Psoas muscle (tissue), 7 donors: ENCODE measurements at regions not wholly inside any gene's neighbourhood (a gene's known extent, or its start where the extent isn't known, plus 50 kb on each side); places are given as distances from the start of the nearest gene placed in this dataset.

Experiments
- ATAC-seq, 4 donors: fragments of 200-7000 bp; cut with Tn5 transposase; one replicate each; pipeline ENCODE4 v1.9.1; 2020; ENCODE audit warnings: moderate library complexity in 3 of 4, mild to moderate bottlenecking in 2 of 4
- DNase-seq, 2 donors: peaks; one replicate each; pipeline ENCODE4 v3.0.0-alpha.2; 2020
- H3K27ac ChIP-seq: fragments of 200-600 bp; one replicate; pipeline ENCODE4 v1.8.0; 2022
- H3K27me3 ChIP-seq, 3 donors: fragments of 200-600 bp in 1 of 3; one replicate each; pipeline versions ENCODE4 v1.6.1 to v1.8.0; 2013 to 2022; ENCODE audit warnings: low read length in 2 of 3, mild to moderate bottlenecking in 2 of 3, moderate library complexity in 1 of 3; ENCODE audit not compliant: insufficient read depth in 3 of 3
- H3K36me3 ChIP-seq, 2 donors: fragments of 200-600 bp in 1 of 2; one replicate each; pipeline versions ENCODE4 v1.6.1 to v1.8.0; 2013 to 2022; ENCODE audit warnings: low read depth in 1 of 2, mild to moderate bottlenecking in 1 of 2, moderate library complexity in 1 of 2; ENCODE audit not compliant: insufficient read depth in 1 of 2
- H3K4me1 ChIP-seq: fragments of 200-600 bp; one replicate; pipeline ENCODE4 v1.8.0; 2022
- H3K4me3 ChIP-seq: fragments of 200-600 bp; one replicate; pipeline ENCODE4 v1.8.0; 2022; ENCODE audit warnings: mild to moderate bottlenecking
- H3K9me3 ChIP-seq: fragments of 200-600 bp; one replicate; pipeline ENCODE4 v1.8.0; 2022
- CTCF ChIP-seq: fragments of 200-600 bp; IDR thresholded peaks from one replicate; pipeline ENCODE4 v1.8.0; 2022; ENCODE audit warnings: antibody characterized with exemption
- WGBS, 3 donors: extraction: QIAGEN DNeasy Blood & Tissue Kit; methylation state at CpG; one replicate each; pipeline versions ENCODE4 v1.1.6 to v1.1.7; 2013; 5-methylcytosine and 5-hydroxymethylcytosine counted together
- intact Hi-C, 2 donors: fragments of 100-400 bp; cut with DNase I; formaldehyde crosslinking; loops; one replicate each; pipeline versions ENCODE4 v1.11.0 to v1.14.2; 2022
- donor health status: healthy with polysubstance abuse.
- donor health status: DM: no; HTN: no; CAD: no; lungs with moderate emphysema.
- donor health status: Bipolar disorder and iron deficiency.
- donor health status: healthy.
- donor health status: DM: yes; HTN: yes; CAD: no.
- donor health status: DM: no; HTN: no; CAD: no.
- donor health status: DM: yes; HTN: yes; CAD: no.

GRCh38 chr4:31141095-31141831, 421.1 kb downstream of the PCDH7 start:
- no peak for TF ChIP-seq CTCF
- no peak for DNase-seq
- H3K27ac ChIP-seq, result no peak overlapping the region
- no peak overlapping the region for H3K4me3 ChIP-seq
- no peaks in the 10 kb centered on the region for H3K27me3 ChIP-seq
- WGBS, 3 donors, result 69 to 75% (median 73%) methylated on average over 4 of the region's 4 CpGs
- intact Hi-C loops, result no loop called here
- H3K4me1 ChIP-seq, result no peaks in the 10 kb centered on the region
- H3K9me3 ChIP-seq, result no peaks in the 10 kb centered on the region
- no peaks in the 10 kb centered on the region for H3K36me3 ChIP-seq
- no peak for ATAC-seq

GRCh38 chr4:31141832-31142142, 421.6 kb downstream of the PCDH7 start:
- ATAC-seq, result no peak
- TF ChIP-seq CTCF, result no peak
- Histone ChIP-seq H3K4me1 (no peaks in the 10 kb centered on the region), H3K36me3 (no peaks in the 10 kb centered on the region), H3K27ac (no peak overlapping the region), H3K9me3 (no peaks in the 10 kb centered on the region), H3K27me3 (no peaks in the 10 kb centered on the region), H3K4me3 (no peak overlapping the region)
- intact Hi-C loops, result no loop called here
- no peak for DNase-seq
- 95 to 100% (median 97%) methylated on average over 1 of the region's 1 CpG for WGBS, 3 donors

GRCh38 chr4:31146366-31146765, 426.2 kb downstream of the PCDH7 start:
- H3K27me3 ChIP-seq, result no peaks in the 10 kb centered on the region
- no peaks in the 10 kb centered on the region for H3K36me3 ChIP-seq
- no peak for TF ChIP-seq CTCF
- intact Hi-C loops, result no loop called here
- H3K4me1 ChIP-seq, result no peaks in the 10 kb centered on the region
- H3K4me3 ChIP-seq, result no peak overlapping the region
- DNase-seq (no peak), ATAC-seq (no peak)
- H3K27ac ChIP-seq, result no peak overlapping the region
- H3K9me3 ChIP-seq, result no peaks in the 10 kb centered on the region
- WGBS, 3 donors, result 85 to 95% (median 95%) methylated on average over 6 of the region's 6 CpGs

- H3K36me3 ChIP-seq, result no peaks in the 10 kb centered on the region
- TF ChIP-seq CTCF, result no peak
- no peaks in the 10 kb centered on the region for H3K4me1 ChIP-seq
- H3K9me3 ChIP-seq, result no peaks in the 10 kb centered on the region
- H3K27me3 ChIP-seq, result peaks cover 0 to 2% (median 0%) of the 10 kb centered on the region in 3 donors
- no peak for ATAC-seq
- intact Hi-C loops, result no loop called here
- DNase-seq, result no peak
- 49 to 63% (median 60%) methylated on average over 1 of the region's 1 CpG for WGBS, 3 donors
- no peak overlapping the region for H3K4me3 ChIP-seq
- H3K27ac ChIP-seq, result no peak overlapping the region
Measured at GRCh38 chr4:31148990-31149389, 428.8 kb downstream of the PCDH7 start.

- H3K4me1 ChIP-seq, result no peaks in the 10 kb centered on the region
- intact Hi-C loops, result no loop called here
- 26 to 46% (median 38%) methylated on average over 1 of the region's 1 CpG for WGBS, 3 donors
- ATAC-seq (no peak), DNase-seq (no peak)
- H3K9me3 ChIP-seq, result no peaks in the 10 kb centered on the region
- H3K36me3 ChIP-seq, result no peaks in the 10 kb centered on the region
- no peak for TF ChIP-seq CTCF
- H3K4me3 ChIP-seq, result no peak overlapping the region
- peaks cover 0 to 2% (median 0%) of the 10 kb centered on the region in 3 donors for H3K27me3 ChIP-seq
- H3K27ac ChIP-seq, result no peak overlapping the region
Measured at GRCh38 chr4:31156221-31156620, 436.1 kb downstream of the PCDH7 start.
